ENCODE measurements at regions not wholly inside any gene's neighbourhood (a gene's known extent, or its start where the extent isn't known, plus 50 kb on each side); places are given as distances from the start of the nearest gene placed in this dataset.

DNA sequence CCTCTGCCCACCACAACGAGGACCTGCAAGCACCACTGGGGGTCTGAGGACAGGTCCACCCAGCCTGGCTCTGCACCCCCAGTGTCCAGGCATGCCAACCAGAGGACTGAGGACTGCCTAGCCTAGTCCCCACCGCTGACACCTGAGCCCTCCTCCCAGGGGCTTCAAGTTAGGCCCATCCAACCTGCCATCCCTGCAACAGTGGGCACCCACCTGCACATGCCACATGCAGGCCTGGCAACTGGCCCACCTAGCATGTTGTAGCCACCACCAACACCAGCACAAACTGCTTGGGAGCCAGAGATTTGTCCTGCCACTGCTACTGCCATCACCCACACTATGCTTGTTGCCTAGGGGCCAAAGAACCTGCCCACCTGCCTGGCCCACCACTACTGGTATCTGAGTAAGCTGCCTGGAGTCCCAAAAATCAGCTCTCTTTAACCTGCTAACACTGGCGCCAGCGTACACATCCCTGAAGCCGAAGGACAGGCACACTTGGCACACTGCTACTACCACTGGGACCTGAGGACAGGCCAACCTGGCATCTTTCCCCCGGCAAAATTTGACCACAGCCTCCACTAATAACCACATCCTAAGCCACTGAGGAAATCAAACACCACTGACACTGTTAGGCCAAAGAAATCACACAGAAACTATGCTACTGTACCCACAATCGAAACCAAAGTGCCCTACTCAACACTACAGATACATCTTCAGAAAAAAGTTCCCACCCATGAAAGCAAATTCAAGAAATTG, 61.5 kb downstream of the PSMG1 start:
- TF ChIP-seq, protein P1, sequence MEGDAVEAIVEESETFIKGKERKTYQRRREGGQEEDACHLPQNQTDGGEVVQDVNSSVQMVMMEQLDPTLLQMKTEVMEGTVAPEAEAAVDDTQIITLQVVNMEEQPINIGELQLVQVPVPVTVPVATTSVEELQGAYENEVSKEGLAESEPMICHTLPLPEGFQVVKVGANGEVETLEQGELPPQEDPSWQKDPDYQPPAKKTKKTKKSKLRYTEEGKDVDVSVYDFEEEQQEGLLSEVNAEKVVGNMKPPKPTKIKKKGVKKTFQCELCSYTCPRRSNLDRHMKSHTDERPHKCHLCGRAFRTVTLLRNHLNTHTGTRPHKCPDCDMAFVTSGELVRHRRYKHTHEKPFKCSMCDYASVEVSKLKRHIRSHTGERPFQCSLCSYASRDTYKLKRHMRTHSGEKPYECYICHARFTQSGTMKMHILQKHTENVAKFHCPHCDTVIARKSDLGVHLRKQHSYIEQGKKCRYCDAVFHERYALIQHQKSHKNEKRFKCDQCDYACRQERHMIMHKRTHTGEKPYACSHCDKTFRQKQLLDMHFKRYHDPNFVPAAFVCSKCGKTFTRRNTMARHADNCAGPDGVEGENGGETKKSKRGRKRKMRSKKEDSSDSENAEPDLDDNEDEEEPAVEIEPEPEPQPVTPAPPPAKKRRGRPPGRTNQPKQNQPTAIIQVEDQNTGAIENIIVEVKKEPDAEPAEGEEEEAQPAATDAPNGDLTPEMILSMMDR (IDR thresholded peaks at IDR 0.05; ENCODE audit: borderline replicate concordance, extremely low read depth, low read length, poor library complexity, severe bottlenecking), result no peak
- no peak for TF ChIP-seq EZH2 (IDR thresholded peaks at IDR 0.05; ENCODE audit: borderline replicate concordance, low read depth, low read length, severe bottlenecking)
